Activated naive CD4-positive, alpha-beta T cell treated with anti-CD3 and anti-CD28 coated beads, Interleukin-2, amount 10 ng/mL, durations not matched to agents 7 days and 5 days (primary cell): ENCODE measurements at regions not wholly inside any gene's neighbourhood (a gene's known extent, or its start where the extent isn't known, plus 50 kb on each side); places are given as distances from the start of the nearest gene placed in this dataset.

Source experiments
- CTCF ChIA-PET: fragments of 350-600 bp; sonication (Branson Sonifier 250); formaldehyde crosslinking; loops from one replicate; lab custom pipeline; 2021; ENCODE audit warnings: antibody characterized with exemption; lab: Charles Lee
- DNase-seq: peaks from one replicate; pipeline ENCODE4 v3.0.0-alpha.2; 2020
- H3K27ac Mint-ChIP-seq: one replicate; pipeline ENCODE4 v1.8.0; 2021; ENCODE audit warnings: mild to moderate bottlenecking, moderate library complexity, mixed read lengths
- H3K27me3 Mint-ChIP-seq: one replicate; pipeline ENCODE4 v1.8.0; 2021; ENCODE audit warnings: mild to moderate bottlenecking, mixed read lengths
- H3K36me3 Mint-ChIP-seq: one replicate; pipeline ENCODE4 v1.8.0; 2021; ENCODE audit warnings: mixed read lengths
- H3K4me1 Mint-ChIP-seq: one replicate; pipeline ENCODE4 v1.8.0; 2021; ENCODE audit warnings: mixed read lengths
- H3K4me3 Mint-ChIP-seq: one replicate; pipeline ENCODE4 v1.8.0; 2021; ENCODE audit warnings: mild to moderate bottlenecking, moderate library complexity, mixed read lengths
- H3K9me3 Mint-ChIP-seq: one replicate; pipeline ENCODE4 v1.8.0; 2021; ENCODE audit warnings: mixed read lengths

DNA sequence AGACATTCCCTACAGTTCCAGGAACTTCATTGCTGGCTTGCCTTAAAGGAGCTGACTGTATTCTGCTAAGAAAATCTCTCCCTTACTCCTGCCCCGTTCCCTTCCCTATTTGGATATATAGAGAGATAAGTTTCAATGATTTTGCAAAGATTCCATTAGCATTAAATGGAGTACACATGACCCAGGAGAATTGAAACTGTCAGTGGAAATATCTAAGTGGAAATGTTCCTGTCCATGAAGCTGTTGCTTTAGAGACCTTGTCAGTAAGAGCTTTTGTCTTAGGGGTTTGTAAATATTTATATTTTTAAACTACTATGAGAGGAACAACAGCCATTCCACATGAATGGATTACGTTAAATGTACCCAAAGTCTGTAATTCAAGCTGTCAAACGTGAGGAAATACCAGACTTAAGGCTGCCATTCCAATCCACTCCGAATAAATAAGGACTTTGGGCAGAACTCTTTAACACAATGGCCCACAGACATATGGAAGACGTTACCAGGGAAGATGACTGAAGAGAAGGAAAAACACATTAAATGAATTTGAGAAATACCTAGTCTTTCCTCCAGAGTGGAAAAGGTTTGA lies 387.1 kb upstream of the PAPPA start:
- H3K27me3 Mint-ChIP-seq: no peaks in the 10 kb centered on the region
- CTCF ChIA-PET: no interaction called here
- H3K4me3 Mint-ChIP-seq: no peak overlapping the region
- H3K36me3 Mint-ChIP-seq: no peaks in the 10 kb centered on the region
- H3K27ac Mint-ChIP-seq: no peak overlapping the region
- DNase-seq: no peak
- peaks cover 4% of the 10 kb centered on the region for H3K9me3 Mint-ChIP-seq
- H3K4me1 Mint-ChIP-seq: no peaks in the 10 kb centered on the region

DNA sequence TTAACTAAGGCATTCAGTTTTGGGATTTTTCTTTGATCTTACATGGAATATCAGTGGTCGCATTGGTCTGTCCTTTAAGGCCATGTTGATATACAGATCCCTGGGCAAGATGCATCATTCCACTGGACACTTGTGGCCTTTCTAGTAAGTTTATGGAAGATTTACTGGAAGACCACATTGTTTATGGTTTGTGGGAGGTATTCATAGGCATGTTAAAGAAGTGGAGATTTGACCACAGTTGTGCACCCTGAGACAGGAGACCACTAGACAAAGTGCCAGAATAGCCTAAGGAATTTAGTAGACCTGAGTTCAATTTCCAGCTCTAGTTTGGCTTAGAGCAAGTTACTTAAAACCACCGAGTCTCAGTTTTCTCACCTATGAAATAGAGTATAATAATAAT lies 383.1 kb upstream of the PAPPA start:
- Mint-ChIP-seq H3K4me1 (no peaks in the 10 kb centered on the region), H3K36me3 (no peaks in the 10 kb centered on the region), H3K9me3 (peaks cover 4% of the 10 kb centered on the region), H3K4me3 (no peak overlapping the region), H3K27ac (no peak overlapping the region), H3K27me3 (no peaks in the 10 kb centered on the region)
- DNase-seq: no peak
- CTCF ChIA-PET: no interaction called here

DNA sequence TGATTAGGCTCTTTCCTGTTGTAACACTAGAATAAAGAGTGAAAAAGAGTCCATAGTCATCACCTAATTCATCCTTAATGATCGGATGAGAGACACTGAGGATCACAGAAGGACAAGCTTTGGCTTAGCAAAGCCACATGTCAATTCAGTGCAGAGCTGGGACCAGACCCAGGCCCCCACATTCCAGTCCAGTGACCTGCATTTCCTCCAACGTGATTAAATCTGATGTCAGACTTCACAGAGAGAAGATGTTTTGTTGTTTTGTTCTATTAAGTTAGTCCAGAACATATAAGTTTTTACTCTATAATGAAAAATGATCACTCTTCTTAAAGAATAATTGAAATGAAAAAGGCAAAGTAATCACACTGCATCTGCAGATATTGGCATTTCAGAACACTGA lies 377.9 kb upstream of the PAPPA start:
- H3K36me3 Mint-ChIP-seq: no peaks in the 10 kb centered on the region
- H3K4me3 Mint-ChIP-seq: no peak overlapping the region
- H3K27me3 Mint-ChIP-seq: no peaks in the 10 kb centered on the region
- CTCF ChIA-PET: no interaction called here
- DNase-seq: no peak
- no peaks in the 10 kb centered on the region for H3K4me1 Mint-ChIP-seq
- H3K9me3 Mint-ChIP-seq: peaks cover 4% of the 10 kb centered on the region
- H3K27ac Mint-ChIP-seq: no peak overlapping the region

DNA sequence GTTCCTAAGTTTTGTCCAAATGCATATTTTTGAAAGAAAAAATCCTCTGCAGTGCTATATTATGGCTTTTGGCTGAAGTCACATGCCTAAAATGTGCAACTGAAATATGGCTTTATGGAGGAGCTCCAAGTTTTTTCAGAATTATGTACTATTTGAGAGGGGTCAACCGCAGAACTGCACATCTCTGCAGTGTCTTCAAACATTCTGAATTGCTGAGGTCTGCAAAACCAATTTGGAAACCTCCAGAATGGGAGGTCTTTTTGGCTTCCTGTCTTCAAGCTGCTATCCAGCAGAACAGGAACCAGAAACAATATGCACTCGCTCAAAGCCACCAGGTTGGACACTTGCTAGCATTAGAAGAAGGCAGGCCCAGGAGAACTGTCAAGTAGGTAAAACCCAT lies 376.0 kb upstream of the PAPPA start:
- H3K9me3 Mint-ChIP-seq: no peaks in the 10 kb centered on the region
- CTCF ChIA-PET: interaction anchor here (0.6 kb wide), 1 partner anchor 195 kb away, joined by 3 read pairs; no protein-coding TSS in a partner anchor
- H3K4me3 Mint-ChIP-seq: no peak overlapping the region
- no peak for DNase-seq
- no peak overlapping the region for H3K27ac Mint-ChIP-seq
- no peaks in the 10 kb centered on the region for H3K36me3 Mint-ChIP-seq
- H3K27me3 Mint-ChIP-seq: no peaks in the 10 kb centered on the region
- no peaks in the 10 kb centered on the region for H3K4me1 Mint-ChIP-seq

DNA sequence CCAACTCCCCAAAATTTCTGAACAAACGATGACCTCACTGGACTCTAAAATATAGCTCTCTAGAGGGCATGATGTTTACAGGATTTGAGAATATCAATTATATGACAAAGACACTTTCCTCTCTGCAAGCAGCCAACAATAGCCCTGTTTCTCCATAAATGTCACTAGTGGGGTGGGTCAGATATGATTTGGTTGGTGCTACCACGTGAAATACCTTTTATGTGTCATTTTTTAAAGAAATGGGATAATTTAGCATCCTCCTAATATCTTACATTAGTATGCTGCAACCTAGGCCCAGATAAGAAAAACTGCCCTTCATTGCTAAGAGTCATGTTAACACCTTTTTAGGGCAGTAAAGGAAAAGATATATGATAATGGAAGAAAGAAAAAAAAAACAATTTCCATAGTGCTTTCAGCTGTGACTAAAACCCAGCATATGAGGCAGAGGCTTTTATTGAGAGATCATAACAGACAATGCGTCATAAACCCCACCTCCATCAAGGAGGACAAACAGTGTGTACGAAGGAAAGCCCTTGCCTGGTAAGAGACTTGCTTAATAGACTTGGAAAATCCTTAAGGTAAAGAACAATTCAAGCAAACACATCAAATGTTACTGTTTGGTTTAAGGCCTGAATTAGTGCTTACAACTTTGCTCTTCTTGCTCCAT lies 372.4 kb upstream of the PAPPA start:
- H3K4me3 Mint-ChIP-seq: no peak overlapping the region
- H3K36me3 Mint-ChIP-seq: no peaks in the 10 kb centered on the region
- peaks cover 2% of the 10 kb centered on the region for H3K9me3 Mint-ChIP-seq
- H3K27ac Mint-ChIP-seq: no peak overlapping the region
- CTCF ChIA-PET: no interaction called here
- no peaks in the 10 kb centered on the region for H3K27me3 Mint-ChIP-seq
- no peaks in the 10 kb centered on the region for H3K4me1 Mint-ChIP-seq
- no peak for DNase-seq

DNA sequence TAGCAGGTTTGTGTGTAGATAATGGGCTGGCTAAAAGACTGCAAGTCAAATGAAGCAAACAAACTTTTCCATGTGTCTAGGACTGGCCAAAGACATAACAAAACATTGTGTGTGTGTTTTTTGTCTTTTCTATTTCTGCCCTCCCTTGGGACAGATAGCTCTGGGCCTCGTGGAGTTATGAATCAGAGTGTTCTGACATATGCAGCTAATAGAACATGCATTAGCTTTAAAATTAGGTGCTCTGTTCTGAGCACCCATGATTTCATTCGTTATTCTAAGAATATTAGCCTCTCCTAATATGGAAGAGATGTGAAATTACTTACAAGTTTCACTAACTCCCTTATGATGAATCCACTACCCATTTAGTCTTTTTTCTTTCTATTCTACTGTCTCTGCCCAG lies 367.3 kb upstream of the PAPPA start:
- H3K27me3 Mint-ChIP-seq: no peaks in the 10 kb centered on the region
- CTCF ChIA-PET: no interaction called here
- H3K27ac Mint-ChIP-seq: no peak overlapping the region
- H3K4me1 Mint-ChIP-seq: no peaks in the 10 kb centered on the region
- H3K36me3 Mint-ChIP-seq: no peaks in the 10 kb centered on the region
- H3K9me3 Mint-ChIP-seq: peaks cover 2% of the 10 kb centered on the region
- DNase-seq: no peak
- H3K4me3 Mint-ChIP-seq: no peak overlapping the region

DNA sequence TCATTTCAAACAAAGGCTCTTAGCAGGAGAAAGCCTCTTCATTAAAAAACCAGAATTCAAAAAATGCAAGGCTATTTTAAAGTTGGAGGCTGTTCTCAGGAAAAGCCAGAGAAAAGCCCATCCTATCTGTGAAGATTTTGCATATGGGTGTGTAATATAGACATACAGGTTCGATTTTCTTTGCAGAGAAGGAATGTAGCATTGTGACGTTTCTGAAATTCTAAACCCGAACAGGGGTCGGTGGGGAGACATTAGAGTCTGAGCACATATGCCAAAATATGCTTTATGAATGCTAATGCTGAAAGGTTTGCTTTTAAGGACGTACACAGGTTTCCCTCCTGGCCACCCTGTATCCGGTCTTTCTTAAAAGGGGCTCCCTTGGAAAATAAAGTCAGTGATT lies 363.1 kb upstream of the PAPPA start:
- no peaks in the 10 kb centered on the region for H3K4me1 Mint-ChIP-seq
- DNase-seq: no peak
- no peaks in the 10 kb centered on the region for H3K27me3 Mint-ChIP-seq
- CTCF ChIA-PET: no interaction called here
- H3K4me3 Mint-ChIP-seq: no peak overlapping the region
- peaks cover 2% of the 10 kb centered on the region for H3K9me3 Mint-ChIP-seq
- H3K36me3 Mint-ChIP-seq: no peaks in the 10 kb centered on the region
- H3K27ac Mint-ChIP-seq: no peak overlapping the region

DNA sequence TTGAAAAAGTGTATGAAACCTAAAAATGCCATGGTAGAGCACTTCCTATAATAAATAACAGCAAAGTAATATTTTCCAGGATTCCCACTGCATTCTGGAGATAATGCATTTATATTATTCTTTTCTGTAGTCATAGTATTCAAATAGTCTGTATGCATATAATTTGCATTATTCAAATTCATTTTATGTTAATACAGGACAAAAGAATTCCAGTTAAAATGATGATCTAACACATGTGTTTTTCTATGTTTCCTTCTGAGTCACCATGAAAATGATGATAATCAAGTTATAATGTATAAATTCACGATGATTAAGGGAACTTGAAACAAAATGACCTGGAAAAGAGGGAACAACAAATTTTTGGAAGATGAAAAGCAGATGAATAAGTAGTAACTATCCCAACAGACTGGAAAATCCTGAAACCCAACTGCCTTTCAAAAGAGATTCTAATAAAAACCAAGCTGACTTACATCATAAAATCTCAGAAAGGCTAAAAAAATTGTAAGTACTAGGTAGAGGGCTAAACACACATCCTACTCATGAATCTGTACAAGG lies 358.6 kb upstream of the PAPPA start:
- H3K27ac Mint-ChIP-seq: no peak overlapping the region
- CTCF ChIA-PET: no interaction called here
- no peaks in the 10 kb centered on the region for H3K36me3 Mint-ChIP-seq
- no peaks in the 10 kb centered on the region for H3K4me1 Mint-ChIP-seq
- no peak overlapping the region for H3K4me3 Mint-ChIP-seq
- peaks cover 2% of the 10 kb centered on the region for H3K9me3 Mint-ChIP-seq
- DNase-seq: no peak
- H3K27me3 Mint-ChIP-seq: no peaks in the 10 kb centered on the region

DNA sequence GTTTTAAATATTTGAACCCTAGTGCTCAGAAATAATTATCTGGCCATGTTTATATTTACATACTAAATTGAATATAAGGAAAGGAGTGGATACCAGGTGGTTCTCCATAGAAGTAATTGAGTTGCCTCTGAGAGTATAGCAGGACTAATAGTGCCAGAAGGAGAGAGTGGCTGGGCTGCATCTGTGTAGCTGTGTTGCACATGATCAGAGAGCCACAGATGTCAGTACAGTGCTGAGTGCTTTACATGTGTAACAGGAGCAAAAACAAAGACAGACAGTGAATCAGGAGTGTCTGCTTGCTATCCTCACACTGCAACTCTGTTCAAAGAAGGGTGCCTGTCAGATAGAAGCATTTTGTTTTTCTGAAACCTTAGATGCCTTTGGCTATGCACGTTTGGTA lies 353.9 kb upstream of the PAPPA start:
- CTCF ChIA-PET: no interaction called here
- Mint-ChIP-seq H3K36me3 (no peaks in the 10 kb centered on the region), H3K27ac (no peak overlapping the region), H3K4me3 (no peak overlapping the region), H3K9me3 (peaks cover 2% of the 10 kb centered on the region), H3K27me3 (no peaks in the 10 kb centered on the region), H3K4me1 (no peaks in the 10 kb centered on the region)
- DNase-seq: no peak

DNA sequence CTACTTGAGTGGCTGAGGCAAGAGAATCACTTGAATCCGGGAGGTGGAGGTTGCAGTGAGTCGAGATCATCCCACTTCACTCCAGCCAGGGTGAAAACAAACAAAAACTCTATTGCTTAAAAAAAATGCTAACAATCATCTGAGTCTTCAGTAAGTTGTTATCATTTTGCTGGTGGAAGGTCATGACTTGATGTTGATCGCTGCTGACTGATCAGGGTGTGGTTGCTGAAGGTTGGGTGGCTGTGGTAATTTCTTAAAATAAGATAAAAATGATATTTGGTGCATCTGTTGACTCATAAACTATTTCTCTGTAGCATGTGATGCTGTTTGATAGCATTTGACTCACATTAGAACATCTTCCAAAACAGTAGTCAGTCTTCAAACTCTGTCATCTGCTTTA lies 349.4 kb upstream of the PAPPA start:
- Mint-ChIP-seq H3K4me3 (no peak overlapping the region), H3K27ac (no peak overlapping the region), H3K9me3 (peaks cover 3% of the 10 kb centered on the region), H3K4me1 (no peaks in the 10 kb centered on the region), H3K36me3 (no peaks in the 10 kb centered on the region), H3K27me3 (no peaks in the 10 kb centered on the region)
- no peak for DNase-seq
- CTCF ChIA-PET: no interaction called here

DNA sequence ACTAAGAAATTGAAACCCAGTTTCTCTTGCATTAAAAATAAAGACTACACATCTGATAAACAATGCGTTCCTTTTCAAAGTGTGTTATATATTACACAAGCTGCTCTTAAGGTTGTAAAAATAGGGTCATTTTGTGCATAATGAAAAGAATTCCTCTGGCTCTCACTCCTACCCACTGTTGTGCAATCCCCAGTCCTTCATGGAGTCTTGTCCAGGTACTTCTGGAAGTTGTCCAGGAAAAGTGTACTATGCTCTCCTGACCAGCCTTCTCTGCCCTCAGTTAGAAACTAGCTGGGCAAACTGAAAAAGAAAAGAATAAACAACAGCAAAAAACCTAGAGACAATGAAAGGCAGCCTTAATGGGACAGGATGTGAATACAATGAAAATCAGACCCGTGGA lies 345.5 kb upstream of the PAPPA start:
- Mint-ChIP-seq H3K36me3 (no peaks in the 10 kb centered on the region), H3K4me3 (no peak overlapping the region), H3K27ac (no peak overlapping the region), H3K27me3 (no peaks in the 10 kb centered on the region), H3K9me3 (peaks cover 2% of the 10 kb centered on the region), H3K4me1 (no peaks in the 10 kb centered on the region)
- CTCF ChIA-PET: no interaction called here
- no peak for DNase-seq

DNA sequence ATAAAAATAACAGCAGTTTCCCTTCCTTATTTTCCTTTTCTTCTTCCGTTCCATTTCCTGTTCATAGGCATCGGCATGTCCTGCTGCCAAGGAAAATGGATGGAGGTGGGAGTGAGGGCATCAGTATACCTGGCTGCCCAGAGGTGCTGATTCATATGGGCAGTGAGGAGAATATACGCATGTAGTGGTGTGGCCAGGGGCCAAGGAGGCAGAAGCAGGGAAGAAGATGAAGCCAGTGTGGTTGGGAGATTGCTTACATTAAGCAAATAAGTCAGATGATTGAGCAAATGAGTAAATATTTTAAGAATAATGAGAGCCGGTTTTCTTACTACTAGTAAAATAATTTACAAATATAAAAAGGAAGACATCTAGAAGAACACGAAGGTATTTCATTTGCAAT lies 344.9 kb upstream of the PAPPA start:
- CTCF ChIA-PET: no interaction called here
- Mint-ChIP-seq H3K4me3 (no peak overlapping the region), H3K36me3 (no peaks in the 10 kb centered on the region), H3K9me3 (peaks cover 4% of the 10 kb centered on the region), H3K4me1 (no peaks in the 10 kb centered on the region), H3K27ac (no peak overlapping the region), H3K27me3 (no peaks in the 10 kb centered on the region)
- DNase-seq: no peak

DNA sequence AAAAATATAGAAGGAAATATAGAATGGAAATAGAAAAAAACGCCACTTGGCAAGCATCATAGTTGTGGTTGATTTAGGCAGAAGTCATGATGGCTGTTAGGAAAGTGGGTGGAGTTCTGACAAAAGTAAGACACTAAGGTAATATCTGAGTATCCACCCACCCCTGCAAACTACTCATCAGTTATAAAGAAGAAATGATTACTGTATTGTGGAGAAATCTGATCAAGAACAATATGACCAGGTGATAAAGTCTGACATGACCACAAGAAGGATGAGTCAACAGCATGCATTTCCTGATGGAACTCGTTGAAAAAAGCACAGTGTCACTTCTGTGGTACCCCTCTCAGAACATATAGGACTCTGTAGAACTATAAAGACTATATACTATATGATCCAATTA lies 343.4 kb upstream of the PAPPA start:
- H3K9me3 Mint-ChIP-seq: peaks cover 4% of the 10 kb centered on the region
- no peaks in the 10 kb centered on the region for H3K36me3 Mint-ChIP-seq
- H3K4me3 Mint-ChIP-seq: no peak overlapping the region
- H3K27me3 Mint-ChIP-seq: no peaks in the 10 kb centered on the region
- CTCF ChIA-PET: no interaction called here
- H3K4me1 Mint-ChIP-seq: no peaks in the 10 kb centered on the region
- DNase-seq: no peak
- no peak overlapping the region for H3K27ac Mint-ChIP-seq

DNA sequence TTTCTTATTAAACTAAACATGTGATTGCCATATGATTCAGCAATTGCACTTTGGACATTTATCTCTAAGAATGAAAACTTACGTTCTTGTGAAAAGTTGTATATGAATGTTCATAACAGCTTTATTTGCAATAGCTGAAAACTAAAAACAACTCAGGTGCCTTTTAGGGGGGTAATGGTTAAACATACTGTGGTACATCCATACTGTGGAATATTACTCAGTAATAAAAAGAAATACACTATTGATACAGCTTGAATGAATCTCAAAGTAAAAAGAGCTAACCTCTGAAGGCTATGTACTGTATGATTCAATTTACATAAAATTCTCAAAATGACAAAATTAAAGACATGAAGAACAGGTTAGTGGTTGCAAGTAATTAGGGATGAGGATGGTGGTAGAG lies 339.5 kb upstream of the PAPPA start:
- no peak overlapping the region for H3K27ac Mint-ChIP-seq
- no peak overlapping the region for H3K4me3 Mint-ChIP-seq
- CTCF ChIA-PET: no interaction called here
- no peak for DNase-seq
- H3K27me3 Mint-ChIP-seq: no peaks in the 10 kb centered on the region
- H3K9me3 Mint-ChIP-seq: peaks cover 3% of the 10 kb centered on the region
- H3K4me1 Mint-ChIP-seq: no peaks in the 10 kb centered on the region
- no peaks in the 10 kb centered on the region for H3K36me3 Mint-ChIP-seq

DNA sequence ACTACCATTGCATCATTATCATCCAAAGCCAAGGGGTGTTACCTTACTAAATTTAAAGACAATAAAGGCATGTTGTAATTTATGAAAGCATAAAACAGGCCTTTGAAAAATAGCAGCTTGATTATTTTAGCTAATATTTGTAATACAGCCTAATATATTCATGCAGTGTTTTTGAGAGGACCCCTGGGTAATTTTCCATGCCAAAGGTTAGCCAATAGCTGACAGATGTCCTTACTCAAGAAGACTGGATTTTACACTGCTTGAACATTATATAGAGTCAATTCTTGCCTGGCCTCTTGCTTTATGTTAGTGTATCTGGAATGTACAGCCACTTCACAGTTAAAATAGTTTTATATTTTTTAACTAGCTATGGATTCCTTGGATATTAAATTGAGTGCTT lies 337.8 kb upstream of the PAPPA start:
- peaks cover 3% of the 10 kb centered on the region for H3K9me3 Mint-ChIP-seq
- H3K27me3 Mint-ChIP-seq: no peaks in the 10 kb centered on the region
- no peaks in the 10 kb centered on the region for H3K36me3 Mint-ChIP-seq
- no peak for DNase-seq
- H3K27ac Mint-ChIP-seq: no peak overlapping the region
- CTCF ChIA-PET: no interaction called here
- H3K4me1 Mint-ChIP-seq: no peaks in the 10 kb centered on the region
- no peak overlapping the region for H3K4me3 Mint-ChIP-seq
